Right atrium auricular region (tissue), 2 donors: ENCODE measurements at regions not wholly inside any gene's neighbourhood (a gene's known extent, or its start where the extent isn't known, plus 50 kb on each side); places are given as distances from the start of the nearest gene placed in this dataset.

Experiments
- DNase-seq: peaks from one replicate; pipeline ENCODE4 v3.0.0-alpha.2; 2019; ENCODE audit warnings: low spot score
- H3K27ac ChIP-seq, 2 donors: fragments of 200-600 bp; sonication (generic); 1 replicate in 1 of 2; 2 replicates in 1 of 2; pipeline ENCODE4 v1.5.1; 2016 to 2019
- H3K27me3 ChIP-seq, 2 donors: fragments of 200-600 bp; sonication (generic); one replicate each; pipeline versions ENCODE4 v1.5.1 to v1.6.0; 2017 to 2019
- H3K36me3 ChIP-seq: fragments of 200-600 bp; sonication (generic); one replicate; pipeline ENCODE4 v1.5.1; 2016
- H3K4me1 ChIP-seq, 2 donors: fragments of 200-600 bp; sonication (generic); one replicate each; pipeline versions ENCODE4 v1.5.1 to v1.6.0; 2017 to 2019
- H3K4me3 ChIP-seq, 2 donors: fragments of 200-600 bp; sonication (generic); 1 replicate in 1 of 2; 2 replicates in 1 of 2; pipeline ENCODE4 v1.5.1; 2017 to 2019; ENCODE audit warnings: mild to moderate bottlenecking in 1 of 2, moderate library complexity in 1 of 2
- H3K9me3 ChIP-seq, 2 donors: fragments of 200-600 bp; sonication (generic); one replicate each; pipeline ENCODE4 v1.5.1; 2019
- CTCF ChIP-seq, 2 donors: fragments of 200-600 bp; sonication (generic); IDR thresholded peaks; one replicate each; pipeline ENCODE4 v1.5.1; 2019; ENCODE audit warnings: antibody characterized with exemption in 2 of 2

GRCh38 chr3:5948084-5948483 is 760.6 kb downstream of the EDEM1 start:
- no peak for TF ChIP-seq CTCF (IDR thresholded peaks at IDR 0.05)
- no peak for DNase-seq
- Histone ChIP-seq H3K4me1 (no peaks in the 10 kb centered on the region), H3K36me3 (no peaks in the 10 kb centered on the region), H3K9me3 (no peaks in the 10 kb centered on the region), H3K4me3 (no peak overlapping the region), H3K27me3 (no peaks in the 10 kb centered on the region), H3K27ac (no peak overlapping the region)

- Histone ChIP-seq H3K9me3 (no peaks in the 10 kb centered on the region), H3K4me3 (no peak overlapping the region)
- TF ChIP-seq CTCF (IDR thresholded peaks at IDR 0.05): no peak
These were observed 763.5 kb downstream of the EDEM1 start for GRCh38 chr3:5951026-5951425.

GRCh38 chr3:5972586-5972985 is 785.1 kb downstream of the EDEM1 start:
- H3K36me3 ChIP-seq: no peaks in the 10 kb centered on the region
- H3K9me3 ChIP-seq: no peaks in the 10 kb centered on the region
- no peak overlapping the region for H3K27ac ChIP-seq
- no peaks in the 10 kb centered on the region for H3K27me3 ChIP-seq
- H3K4me3 ChIP-seq: no peak overlapping the region
- DNase-seq: no peak
- no peaks in the 10 kb centered on the region for H3K4me1 ChIP-seq
- TF ChIP-seq CTCF (IDR thresholded peaks at IDR 0.05): no peak

More at GRCh38 chr3:5951026-5951425, 763.5 kb downstream of the EDEM1 start:
- no peak for DNase-seq
- Histone ChIP-seq H3K27me3 (no peaks in the 10 kb centered on the region), H3K4me1 (no peaks in the 10 kb centered on the region), H3K27ac (no peak overlapping the region), H3K36me3 (no peaks in the 10 kb centered on the region)

GRCh38 chr3:5974630-5975322 is 787.3 kb downstream of the EDEM1 start:
- H3K27ac ChIP-seq: no peak overlapping the region
- no peak overlapping the region for H3K4me3 ChIP-seq
- no peaks in the 10 kb centered on the region for H3K27me3 ChIP-seq
- no peak for DNase-seq
- no peaks in the 10 kb centered on the region for H3K4me1 ChIP-seq
- H3K9me3 ChIP-seq: no peaks in the 10 kb centered on the region
- no peak for TF ChIP-seq CTCF (IDR thresholded peaks at IDR 0.05)
- no peaks in the 10 kb centered on the region for H3K36me3 ChIP-seq

GRCh38 chr3:5977331-5977730 is 789.8 kb downstream of the EDEM1 start:
- no peak overlapping the region for H3K27ac ChIP-seq
- DNase-seq: no peak

More at GRCh38 chr3:5977331-5977730, 789.8 kb downstream of the EDEM1 start:
- Histone ChIP-seq H3K4me1 (no peaks in the 10 kb centered on the region), H3K9me3 (no peaks in the 10 kb centered on the region), H3K36me3 (no peaks in the 10 kb centered on the region), H3K4me3 (no peak overlapping the region), H3K27me3 (no peaks in the 10 kb centered on the region)
- TF ChIP-seq CTCF (IDR thresholded peaks at IDR 0.05): no peak
